Stimulated activated CD8-positive, alpha-beta memory T cell treated with anti-CD3 and anti-CD28 coated beads, Interleukin-4, amount 100 ng/mL, for 4 hours (primary cell): ENCODE measurements at regions not wholly inside any gene's neighbourhood (a gene's known extent, or its start where the extent isn't known, plus 50 kb on each side); places are given as distances from the start of the nearest gene placed in this dataset.
"Not testable (repeated sequence)": the region's sequence is repeated elsewhere in the genome, so short reads cannot be mapped to it uniquely, and the experiment has no call there.

Experiments
- DNase-seq, 2 donors: peaks; one replicate each; pipeline ENCODE4 v3.0.0-alpha.2; 2020; ENCODE audit warnings: low read depth in 2 of 2, low spot score in 1 of 2

- no peak for DNase-seq
Measured at GRCh38 chr3:124354150-124354549, 362.2 kb upstream of the ROPN1 start.

- DNase-seq, result no peak
Measured at GRCh38 chr3:124358156-124358555, 366.2 kb upstream of the ROPN1 start.

- no peak for DNase-seq
Measured at GRCh38 chr3:124360155-124360554, 368.2 kb upstream of the ROPN1 start.

GRCh38 chr3:124360563-124360962, 368.6 kb upstream of the ROPN1 start:
- DNase-seq, result no peak

GRCh38 chr3:124361566-124361965, 368.7 kb upstream of the UMPS start:
- DNase-seq, result no peak

- no peak for DNase-seq
Measured at GRCh38 chr3:124362455-124362854, 367.8 kb upstream of the UMPS start.

GRCh38 chr3:124363476-124363875, 366.8 kb upstream of the UMPS start:
- DNase-seq, result no peak

- DNase-seq, result no peak
Measured at GRCh38 chr3:124364317-124365020, 365.8 kb upstream of the UMPS start.

- DNase-seq, result not testable (repeated sequence)
Measured at GRCh38 chr3:124366655-124367054, 363.6 kb upstream of the UMPS start.

- no peak for DNase-seq
Measured at GRCh38 chr3:124372775-124373174, 357.5 kb upstream of the UMPS start.

- DNase-seq, result no peak
Measured at GRCh38 chr3:124373524-124373923, 356.7 kb upstream of the UMPS start.

- no peak for DNase-seq
Measured at GRCh38 chr3:124374583-124374982, 355.7 kb upstream of the UMPS start.

GRCh38 chr3:124381575-124382333, 348.5 kb upstream of the UMPS start:
- DNase-seq, result no peak

- no peak for DNase-seq
Measured at GRCh38 chr3:124383051-124383450, 347.2 kb upstream of the UMPS start.

GRCh38 chr3:124383846-124384466, 346.3 kb upstream of the UMPS start:
- DNase-seq, result no peak

GRCh38 chr3:124384527-124384926, 345.7 kb upstream of the UMPS start:
- DNase-seq, result no peak

GRCh38 chr3:124385996-124386395, 344.3 kb upstream of the UMPS start:
- no peak for DNase-seq

GRCh38 chr3:124386996-124387595, 343.2 kb upstream of the UMPS start:
- no peak for DNase-seq

- DNase-seq, result no peak
Measured at GRCh38 chr3:124391774-124392173, 338.5 kb upstream of the UMPS start.

GRCh38 chr3:124393340-124393739, 336.9 kb upstream of the UMPS start:
- DNase-seq, result no peak

GRCh38 chr3:124395162-124395561, 335.1 kb upstream of the UMPS start:
- DNase-seq, result no peak
